COLO668 (cell line): ENCODE measurements at regions not wholly inside any gene's neighbourhood (a gene's known extent, or its start where the extent isn't known, plus 50 kb on each side); places are given as distances from the start of the nearest gene placed in this dataset.
"Not testable (repeated sequence)": the region's sequence is repeated elsewhere in the genome, so short reads cannot be mapped to it uniquely, and the experiment has no call there.

Source experiments
- DNase-seq: peaks from one replicate; lab custom pipeline; 2025; ENCODE audit not compliant: unreplicated experiment; lab: John Stamatoyannopoulos, UW

DNA sequence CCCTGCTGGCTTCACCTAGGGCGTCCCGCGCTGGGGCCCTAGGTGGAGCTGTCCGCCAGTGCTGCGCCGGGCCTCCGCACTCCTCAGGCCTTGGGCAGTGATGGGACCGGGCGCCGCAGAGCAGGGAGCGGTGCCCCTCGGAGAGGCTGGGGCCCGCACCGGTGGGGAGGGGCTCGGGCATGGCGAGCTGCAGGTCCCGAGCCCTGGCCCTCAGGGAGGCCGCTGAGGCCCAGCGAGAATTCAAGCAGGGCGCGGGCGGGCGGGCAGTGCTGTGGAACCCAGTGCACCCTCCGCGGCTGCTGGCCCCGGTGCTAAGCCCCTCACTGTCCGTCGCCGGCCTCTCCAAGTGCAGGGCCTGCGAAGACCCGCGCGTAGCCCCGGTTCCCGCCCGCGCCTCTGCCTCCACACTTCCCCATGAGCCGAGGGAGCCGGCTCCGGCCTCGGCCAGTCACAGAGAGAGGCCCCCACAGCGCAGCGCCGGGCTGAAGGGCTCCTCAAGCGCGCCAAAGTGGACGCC lies 565.1 kb upstream of the NDST4 start:
- no peak for DNase-seq

DNA sequence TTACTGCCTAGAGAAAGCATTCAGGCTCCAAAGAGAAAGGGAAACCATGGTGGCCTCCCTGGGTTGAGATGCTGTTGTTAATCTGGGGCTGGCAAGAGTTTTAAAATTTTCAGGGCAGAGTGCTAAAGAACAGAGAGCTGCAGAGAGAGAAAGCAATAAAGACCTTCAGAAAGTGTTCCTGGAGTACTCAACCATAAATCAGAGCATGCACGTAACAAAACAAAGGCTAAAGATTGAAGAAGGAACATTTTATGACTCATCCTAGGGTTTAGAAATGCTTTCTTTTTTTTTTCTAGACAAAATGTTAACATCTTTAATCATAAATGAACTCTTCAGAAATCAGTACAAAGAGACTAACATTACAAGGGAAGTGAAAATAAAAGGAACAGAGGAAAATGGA lies 562.3 kb upstream of the NDST4 start:
- DNase-seq: no peak

DNA sequence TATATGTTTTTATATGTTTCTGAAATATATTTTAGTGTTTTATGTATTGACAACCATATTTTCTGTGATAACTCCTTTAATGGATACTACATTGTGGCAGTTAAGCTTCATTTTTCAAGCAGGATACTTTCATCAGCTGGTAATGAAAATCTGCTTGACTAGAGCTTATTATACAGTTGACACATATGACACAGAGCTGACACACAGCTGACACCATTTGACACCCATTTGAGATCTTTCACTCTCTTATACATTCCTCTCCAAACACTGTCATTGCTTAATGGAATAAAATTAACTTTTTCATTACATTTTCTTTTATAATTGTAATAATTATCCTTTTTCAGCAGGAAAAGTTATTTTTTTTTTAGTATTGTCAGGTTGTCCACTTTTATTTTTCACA lies 561.1 kb upstream of the NDST4 start:
- no peak for DNase-seq

DNA sequence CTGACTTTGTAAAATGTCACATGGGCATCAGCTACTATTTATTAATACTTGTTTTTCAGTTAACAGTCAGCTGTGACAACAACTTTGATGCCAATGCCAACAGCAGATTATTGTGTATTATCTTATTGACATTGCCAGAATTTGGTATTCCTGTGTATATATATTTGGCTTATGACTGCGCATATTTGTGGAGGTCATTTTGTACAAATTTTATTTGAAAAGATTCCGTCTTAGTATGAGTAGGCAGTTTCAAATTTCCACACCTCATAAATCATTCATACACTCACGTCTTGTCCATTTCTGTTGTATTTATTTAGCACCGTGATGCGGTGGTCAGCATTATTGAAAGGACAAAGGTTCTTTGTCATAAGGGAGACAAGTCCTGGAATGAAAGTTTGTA lies 558.2 kb upstream of the NDST4 start:
- no peak for DNase-seq

DNA sequence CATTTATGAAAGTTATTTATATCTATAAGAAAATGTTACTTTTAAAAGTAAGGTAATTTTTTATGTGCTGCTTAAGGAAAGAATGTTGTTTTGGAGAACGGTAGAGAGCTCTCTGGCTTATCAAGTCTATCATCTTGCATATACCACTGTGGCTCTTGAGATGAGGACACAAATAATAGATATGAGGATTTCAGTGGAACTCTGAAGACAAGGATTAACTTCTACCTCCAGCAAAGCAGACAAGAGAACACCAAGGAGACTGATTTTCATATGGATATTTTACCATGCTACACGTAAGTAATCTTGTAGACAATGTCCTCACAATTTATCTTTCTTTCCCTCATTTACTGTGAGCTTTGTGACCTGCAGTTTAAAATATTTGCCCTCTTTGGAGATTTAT lies 557.5 kb upstream of the NDST4 start:
- DNase-seq: no peak

DNA sequence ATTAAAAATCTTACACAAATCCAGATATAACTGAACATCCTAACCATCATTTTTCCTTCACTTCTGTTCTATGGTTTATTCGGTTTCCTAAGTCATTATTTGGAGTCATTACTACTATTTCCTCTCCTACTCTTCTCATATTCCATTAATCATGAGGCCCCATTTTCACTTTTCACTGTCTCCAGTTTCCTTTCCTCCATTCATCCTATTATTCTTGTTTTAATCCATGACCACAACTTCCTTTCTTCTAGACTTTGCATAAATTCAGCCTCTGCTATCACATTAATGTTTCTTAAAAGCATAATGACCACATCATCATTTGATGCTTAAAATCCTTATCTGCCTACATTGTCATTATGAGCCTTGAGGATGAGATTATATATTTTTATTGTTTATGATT lies 555.0 kb upstream of the NDST4 start:
- no peak for DNase-seq

DNA sequence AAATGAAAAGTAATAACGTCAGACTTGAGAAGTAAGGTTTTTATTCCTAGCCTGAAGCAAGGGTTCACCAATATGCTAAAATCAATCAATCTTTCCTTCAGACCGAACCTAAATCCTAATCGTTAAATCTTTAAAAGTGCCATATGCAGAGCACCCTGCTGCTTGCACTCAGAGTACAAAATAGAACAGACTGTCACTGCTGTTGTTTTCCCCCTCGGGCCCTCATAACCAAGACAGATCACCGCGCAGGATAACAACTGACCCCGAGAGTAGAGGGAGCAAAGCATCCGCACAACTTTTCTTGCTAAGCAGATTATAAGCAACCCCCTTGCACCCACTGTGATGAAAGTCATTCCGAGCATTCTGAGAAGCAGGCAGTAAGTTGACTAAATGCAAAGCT lies 550.9 kb upstream of the NDST4 start:
- no peak for DNase-seq

DNA sequence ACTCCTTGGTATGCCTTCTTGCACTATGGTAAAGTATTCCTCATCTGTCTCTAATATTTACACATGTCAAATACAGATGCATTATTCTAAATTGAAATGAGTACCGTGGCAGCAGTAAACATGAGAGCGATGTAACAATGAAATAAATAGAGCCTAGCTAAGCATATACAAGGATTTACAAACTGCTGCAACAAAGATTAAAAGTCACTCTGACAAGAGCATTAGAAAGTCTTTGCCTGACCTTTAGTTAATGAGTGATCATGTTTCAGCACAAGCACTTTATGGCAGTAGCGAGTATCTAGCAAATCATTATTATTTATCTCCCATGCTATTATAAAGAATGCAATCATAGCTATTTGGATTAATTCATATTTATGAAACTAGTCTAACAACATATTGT lies 547.0 kb upstream of the NDST4 start:
- no peak for DNase-seq

DNA sequence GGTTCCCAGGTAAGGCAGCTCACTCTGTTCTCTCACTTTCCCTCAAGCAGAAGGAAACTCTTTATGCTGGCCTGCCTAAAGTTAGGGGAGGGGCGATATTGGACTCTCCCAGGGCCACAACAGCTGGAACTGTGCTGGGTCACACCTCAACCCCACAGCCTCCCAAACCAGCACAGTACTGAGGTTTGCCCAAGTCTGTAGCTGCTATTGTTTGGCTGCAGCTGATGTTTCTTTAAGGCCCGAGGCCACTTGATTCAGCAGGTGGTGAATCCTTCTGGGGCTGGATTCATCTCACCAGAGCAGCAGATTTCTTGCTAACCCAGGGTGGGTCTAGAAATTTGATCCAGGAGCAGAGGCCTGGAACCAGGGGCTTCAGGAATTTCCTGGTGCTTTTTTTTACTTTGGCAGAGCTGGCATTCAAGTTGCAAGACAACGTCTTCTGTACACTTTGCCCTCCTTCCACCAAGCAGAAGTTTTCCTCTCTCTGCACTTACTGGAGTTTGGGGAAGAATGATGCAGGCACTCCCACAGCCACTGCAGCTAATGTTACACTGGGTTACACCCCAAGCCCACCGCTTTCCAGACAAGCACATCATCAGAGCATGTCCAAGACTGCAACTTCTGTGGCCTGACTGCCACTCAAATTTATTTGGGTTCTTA lies 544.7 kb upstream of the NDST4 start:
- DNase-seq: no peak

DNA sequence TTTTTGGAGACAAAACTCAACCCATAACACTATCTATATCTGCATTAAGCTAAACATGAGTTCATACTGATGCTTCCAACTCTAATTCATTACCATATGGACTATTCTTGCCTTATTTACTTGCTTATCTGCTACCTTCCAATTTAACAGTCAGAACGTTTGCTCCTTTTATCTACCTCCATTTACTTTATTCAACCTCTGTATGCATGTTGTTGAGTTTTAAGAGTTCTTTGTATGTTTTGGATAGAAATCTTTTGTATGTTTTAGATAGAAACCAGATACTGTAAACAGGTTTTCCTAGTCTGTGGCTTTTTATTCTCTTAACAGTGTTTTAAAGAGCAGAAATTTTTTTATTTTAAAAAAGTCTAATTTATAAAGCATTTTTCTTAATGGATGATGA lies 542.2 kb upstream of the NDST4 start:
- DNase-seq: no peak

DNA sequence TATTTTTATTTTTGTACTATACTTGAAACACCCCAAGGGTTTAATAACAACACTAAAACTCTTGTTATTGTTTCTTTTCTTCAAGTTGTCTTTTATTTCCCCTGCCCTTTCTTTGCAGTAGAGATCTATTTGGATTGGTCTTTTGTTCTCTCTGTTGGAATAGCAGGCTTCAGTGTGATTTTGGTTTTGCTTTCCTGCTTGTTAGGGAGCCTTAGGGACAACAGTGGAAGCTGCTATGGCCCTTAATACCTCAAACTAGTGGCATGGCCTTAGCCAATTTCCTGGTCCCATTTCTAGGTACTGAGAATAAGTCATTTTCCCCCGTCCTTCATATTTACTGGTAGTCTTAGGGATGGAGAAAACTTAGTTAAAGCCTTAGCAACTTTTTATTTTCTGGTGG lies 535.4 kb upstream of the NDST4 start:
- no peak for DNase-seq

DNA sequence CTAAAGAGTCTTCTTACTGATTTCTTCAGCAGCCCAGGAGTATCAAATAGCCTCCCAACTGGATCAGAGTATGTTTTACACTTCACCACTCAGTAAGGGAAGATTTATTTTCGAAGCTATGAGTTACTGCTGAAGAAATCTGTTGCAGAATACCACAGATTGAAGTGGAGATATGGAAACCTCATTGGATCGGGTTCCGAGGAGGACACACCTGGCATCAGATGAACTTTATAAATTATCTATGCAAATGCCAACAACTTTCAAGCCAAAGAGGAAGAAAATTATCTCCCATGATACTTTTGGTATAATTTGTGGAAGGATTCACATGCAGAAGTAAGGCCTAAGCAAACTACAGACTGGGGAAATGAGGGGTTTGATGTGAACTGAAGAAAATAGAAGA lies 515.9 kb upstream of the NDST4 start:
- DNase-seq: no peak

DNA sequence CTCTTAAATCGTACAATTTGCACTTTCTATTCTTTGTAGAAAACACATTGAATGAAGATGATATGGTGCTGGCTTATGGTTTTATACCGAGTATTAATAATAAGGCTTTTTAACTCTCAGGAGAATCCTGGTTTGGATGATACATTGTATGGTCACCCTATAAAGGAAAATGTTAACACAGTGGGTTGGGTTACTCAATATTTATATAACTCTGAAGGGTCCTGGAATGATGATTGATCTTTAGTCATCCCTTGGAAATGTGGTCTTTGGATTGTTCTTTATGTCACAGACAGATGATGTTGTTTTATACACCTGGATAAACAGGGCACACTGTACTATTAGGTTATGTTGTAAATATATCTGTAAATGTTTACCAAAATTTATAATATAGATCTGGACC lies 496.2 kb upstream of the NDST4 start:
- no peak for DNase-seq

DNA sequence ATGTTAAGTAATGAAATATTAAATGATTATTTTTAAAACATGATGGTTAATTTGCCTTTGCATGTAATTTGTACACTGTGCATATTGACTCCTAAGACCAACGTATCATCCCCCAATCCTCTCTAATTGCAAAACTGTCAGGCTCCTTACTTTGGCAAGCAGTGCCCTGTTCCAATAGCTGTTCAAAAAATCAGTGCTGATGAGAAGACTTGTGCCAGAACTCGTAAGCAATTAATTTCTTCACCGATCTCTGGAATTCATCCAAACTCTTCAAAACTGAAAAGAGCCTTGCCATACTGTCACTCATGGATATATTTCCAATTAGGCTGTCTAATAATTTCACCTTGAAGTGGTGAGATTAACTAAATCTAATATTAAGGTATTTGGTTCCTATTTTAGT lies 493.9 kb upstream of the NDST4 start:
- no peak for DNase-seq

DNA sequence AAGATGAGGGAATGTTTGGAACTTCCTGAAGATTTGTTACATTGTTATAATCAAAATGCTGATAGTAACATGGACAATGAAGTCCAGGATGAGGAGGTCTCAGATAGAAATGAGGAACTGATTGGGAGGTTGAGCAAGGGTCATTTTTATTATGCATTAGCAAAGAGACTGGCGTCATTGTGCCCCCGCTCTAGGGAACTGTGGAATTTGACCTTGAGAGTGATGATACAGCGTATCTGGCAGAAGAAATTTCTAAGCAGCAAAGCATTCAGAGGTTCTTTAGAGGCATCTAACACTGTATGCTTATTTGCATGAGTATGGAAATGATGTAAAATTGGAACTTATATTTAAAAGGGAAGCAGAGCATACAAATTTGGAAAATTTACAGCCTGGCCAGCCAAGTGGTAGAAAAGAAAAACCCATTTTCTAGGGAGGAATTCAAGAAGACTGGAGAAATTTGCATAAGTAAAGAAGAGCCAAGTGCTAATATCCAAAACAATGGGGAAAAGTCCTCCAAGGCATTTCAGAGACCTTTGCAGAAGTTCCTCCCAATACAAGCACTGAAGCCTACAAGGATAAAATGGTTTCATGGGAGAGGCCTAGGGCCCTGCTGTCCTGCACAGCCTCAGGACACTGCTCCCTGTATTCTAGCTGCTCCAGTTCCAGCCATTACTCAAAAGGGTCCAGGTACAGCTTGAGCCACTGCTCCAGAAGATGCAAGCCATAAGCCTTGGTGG lies 483.0 kb upstream of the NDST4 start:
- no peak for DNase-seq

DNA sequence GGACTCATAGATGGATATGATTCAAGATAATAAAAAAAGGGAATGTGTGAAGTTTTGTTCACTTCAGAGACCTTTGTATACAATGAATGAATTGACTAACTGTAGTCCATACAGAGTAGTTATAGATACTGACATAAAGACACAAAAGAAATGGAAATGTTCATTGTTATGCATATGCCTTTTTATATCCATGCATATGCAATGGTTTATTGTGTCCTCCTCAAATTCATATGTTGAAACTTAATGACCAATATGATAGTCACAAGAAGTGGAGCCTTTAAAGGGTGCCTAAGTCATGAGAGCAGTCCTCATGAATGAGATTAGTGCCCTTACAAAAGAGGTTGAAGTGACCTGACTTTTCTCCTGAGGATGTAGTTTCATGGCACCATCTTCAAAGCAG lies 467.5 kb upstream of the NDST4 start:
- no peak for DNase-seq

DNA sequence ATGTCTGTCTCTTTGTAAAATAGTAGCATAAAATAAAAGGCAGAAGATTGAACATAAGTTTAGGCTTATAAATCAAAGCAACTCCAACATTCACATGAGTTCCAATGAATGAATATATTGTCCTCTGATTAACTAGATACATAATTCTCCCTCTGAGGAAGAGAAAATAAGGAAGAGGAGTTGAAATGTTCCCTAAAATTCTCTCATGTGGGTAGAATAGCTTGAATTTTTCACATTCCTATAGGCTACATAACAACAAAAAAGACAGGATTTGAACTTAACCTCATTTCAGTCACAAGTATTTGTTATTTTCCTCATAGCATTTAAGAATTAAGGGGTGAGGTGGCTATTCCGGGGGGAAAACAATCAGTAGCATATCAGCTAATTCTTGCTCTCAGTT lies 462.4 kb upstream of the NDST4 start:
- no peak for DNase-seq

DNA sequence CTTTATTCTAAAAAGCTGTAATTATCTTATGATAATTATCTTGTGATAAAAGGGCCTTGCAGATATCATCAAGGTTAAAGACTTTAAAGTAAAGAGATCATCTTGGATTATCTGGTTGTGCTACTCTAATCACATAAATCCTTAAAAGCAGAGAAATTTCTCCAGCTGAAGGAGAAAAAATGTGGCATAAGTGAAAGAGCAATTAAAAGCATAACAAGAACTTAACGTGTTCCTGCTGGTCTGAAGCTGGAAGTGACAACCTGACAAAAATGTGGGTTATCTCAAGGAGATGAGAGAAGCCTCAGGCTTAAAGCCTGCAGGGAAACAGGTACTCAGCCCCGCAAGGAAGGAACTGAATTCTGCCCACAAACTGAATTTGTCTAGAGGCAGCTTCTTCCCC lies 449.1 kb upstream of the NDST4 start:
- DNase-seq: no peak

DNA sequence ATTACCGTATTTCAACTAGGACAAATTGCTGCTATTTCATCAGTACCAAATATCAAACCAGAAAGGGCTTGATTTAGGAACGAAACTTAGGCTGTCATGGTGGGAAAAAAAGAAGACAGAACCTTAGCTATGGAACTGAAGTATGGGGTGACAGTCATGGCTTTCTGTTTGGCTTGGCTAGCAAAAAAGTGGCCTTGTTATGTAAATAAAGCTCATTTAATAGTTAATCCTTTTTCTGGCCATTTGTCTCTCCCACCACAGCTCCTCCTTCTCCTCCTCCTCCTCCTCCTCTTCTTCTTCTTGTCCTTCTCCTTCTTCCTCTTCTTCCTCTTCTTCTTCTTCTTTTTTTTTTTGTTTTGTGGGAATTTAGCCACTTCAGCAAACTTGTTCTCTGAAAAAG lies 434.7 kb upstream of the NDST4 start:
- DNase-seq: no peak

DNA sequence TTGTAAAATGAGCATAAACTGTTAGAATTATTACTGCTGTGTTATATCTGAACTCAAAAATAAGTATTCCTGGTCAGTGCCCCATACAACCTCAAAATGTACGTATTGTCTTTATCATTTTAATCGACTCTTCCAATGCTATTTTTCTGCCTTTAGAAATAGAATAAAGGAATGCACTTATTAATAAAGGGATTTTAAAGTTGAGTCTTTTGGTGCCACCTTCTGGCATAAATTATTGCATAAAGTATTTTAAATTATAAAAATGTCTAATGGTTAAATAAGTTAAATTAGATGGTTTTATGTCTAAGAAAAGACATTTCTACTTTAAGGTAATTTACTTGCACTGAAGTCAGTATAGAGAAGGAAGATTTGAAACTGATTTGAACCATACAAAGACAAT lies 424.0 kb upstream of the NDST4 start:
- DNase-seq: no peak

DNA sequence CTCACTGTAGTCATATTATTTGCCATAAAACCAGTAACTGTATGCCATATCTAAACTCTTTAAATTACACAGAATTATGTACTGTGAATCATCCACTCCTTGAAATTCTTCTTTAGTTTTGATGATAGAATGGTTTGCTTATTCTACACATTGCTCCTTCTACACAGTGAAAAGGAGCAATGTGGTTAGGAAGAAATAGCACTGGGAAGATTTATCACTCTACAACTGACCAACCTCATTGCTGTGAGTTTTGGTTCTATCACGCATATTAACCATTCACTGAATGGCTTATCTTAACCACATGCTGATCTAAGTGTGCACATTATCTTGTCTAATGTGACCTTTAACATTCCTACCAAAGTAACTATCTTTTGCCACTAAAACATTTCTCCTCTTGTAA lies 415.7 kb upstream of the NDST4 start:
- no peak for DNase-seq

DNA sequence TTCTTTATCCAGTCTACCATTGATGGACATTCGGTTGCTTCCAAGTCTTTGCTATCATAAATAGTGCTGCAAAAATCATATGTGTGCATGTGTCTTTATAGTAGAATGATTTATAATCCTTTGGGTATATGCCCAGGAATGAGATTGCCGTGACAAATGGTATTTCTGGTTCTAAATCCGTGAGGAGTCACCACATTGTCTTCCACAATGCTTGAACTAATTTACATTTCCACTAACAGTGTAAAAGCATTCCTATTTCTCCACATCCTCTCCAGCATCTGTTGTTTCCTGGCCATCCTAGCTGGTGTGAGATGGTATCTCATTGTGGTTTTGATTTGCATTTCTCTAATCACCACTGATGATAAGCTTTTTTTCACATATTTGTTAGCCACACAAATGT lies 406.1 kb upstream of the NDST4 start:
- DNase-seq: not testable (repeated sequence)

DNA sequence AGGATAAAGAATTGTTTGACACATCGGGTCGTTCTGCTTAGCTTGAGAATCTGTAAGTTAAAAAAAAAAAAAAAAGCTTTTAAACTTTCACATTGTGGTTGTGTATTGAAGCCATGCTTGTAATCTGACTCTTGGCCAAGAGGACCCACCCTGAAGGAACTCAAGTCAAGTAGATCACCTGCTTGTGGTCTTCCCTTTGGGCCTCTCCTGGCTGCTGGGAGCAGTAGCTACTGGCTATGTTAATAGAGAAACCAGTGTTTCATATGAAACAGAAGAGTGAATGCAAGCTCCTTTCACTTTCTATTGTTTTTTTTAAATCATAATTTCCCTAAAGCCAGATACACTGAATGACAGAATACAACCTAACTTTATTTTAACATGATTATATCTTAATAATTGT lies 402.4 kb upstream of the NDST4 start:
- DNase-seq: peak; percentile 17
